ENCODE measurements at regions not wholly inside any gene's neighbourhood (a gene's known extent, or its start where the extent isn't known, plus 50 kb on each side); places are given as distances from the start of the nearest gene placed in this dataset.

DNA sequence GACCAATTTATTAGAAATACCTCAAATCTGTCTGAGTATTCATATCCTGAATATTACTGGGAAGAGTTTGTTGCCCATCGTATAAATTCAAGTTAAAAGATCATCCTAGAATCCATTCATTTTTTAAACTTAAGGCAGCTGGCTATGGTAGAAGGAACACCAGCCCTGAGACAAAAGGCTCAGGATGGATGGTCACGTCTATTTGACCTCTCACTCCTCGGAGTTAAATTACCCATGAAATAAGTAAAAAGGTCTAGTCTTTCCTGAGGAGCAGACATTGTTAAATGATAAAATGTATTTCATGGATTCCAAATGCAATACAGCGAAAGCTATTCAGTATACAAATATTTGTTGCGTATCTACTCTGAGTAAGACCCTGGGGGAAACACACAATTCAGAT, 826.0 kb upstream of the LRATD1 start:
- Histone ChIP-seq H3K9me3 (no peaks in the 10 kb centered on the region), H3K4me1 (no peaks in the 10 kb centered on the region), H3K27me3 (no peaks in the 10 kb centered on the region), H3K36me3 (no peaks in the 10 kb centered on the region), H3K27ac (no peak overlapping the region), H3K4me3 (no peak overlapping the region)
- TF ChIP-seq POLR2A (IDR thresholded peaks at IDR 0.05): no peak
- TF ChIP-seq, protein P1, sequence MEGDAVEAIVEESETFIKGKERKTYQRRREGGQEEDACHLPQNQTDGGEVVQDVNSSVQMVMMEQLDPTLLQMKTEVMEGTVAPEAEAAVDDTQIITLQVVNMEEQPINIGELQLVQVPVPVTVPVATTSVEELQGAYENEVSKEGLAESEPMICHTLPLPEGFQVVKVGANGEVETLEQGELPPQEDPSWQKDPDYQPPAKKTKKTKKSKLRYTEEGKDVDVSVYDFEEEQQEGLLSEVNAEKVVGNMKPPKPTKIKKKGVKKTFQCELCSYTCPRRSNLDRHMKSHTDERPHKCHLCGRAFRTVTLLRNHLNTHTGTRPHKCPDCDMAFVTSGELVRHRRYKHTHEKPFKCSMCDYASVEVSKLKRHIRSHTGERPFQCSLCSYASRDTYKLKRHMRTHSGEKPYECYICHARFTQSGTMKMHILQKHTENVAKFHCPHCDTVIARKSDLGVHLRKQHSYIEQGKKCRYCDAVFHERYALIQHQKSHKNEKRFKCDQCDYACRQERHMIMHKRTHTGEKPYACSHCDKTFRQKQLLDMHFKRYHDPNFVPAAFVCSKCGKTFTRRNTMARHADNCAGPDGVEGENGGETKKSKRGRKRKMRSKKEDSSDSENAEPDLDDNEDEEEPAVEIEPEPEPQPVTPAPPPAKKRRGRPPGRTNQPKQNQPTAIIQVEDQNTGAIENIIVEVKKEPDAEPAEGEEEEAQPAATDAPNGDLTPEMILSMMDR (IDR thresholded peaks at IDR 0.05): no peak
- DNase-seq: no peak

DNA sequence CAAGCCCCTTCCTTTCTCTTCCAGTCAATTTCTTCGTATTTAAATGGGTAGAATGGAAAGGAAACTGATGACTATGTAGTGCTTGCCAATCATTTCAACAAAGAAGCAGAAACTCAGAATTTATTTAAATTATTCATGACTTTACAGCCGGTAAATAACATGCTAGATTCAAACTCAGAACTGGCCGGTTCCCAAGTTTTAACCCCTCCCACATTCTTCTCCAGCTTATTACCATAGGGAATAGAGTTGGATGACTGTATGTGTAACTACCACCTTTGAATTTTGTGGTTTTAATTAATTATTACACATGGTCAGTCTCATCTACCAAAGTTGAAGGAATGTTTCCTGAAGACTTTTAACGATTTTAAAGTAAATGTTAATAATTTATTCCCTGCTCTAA, 819.3 kb upstream of the LRATD1 start:
- no peaks in the 10 kb centered on the region for H3K36me3 ChIP-seq
- H3K4me1 ChIP-seq: no peaks in the 10 kb centered on the region
- no peak overlapping the region for H3K27ac ChIP-seq
- TF ChIP-seq, protein P1 (IDR thresholded peaks at IDR 0.05): no peak
- TF ChIP-seq POLR2A (IDR thresholded peaks at IDR 0.05): no peak
- no peak for DNase-seq
- no peaks in the 10 kb centered on the region for H3K27me3 ChIP-seq
- H3K4me3 ChIP-seq: no peak overlapping the region
- no peaks in the 10 kb centered on the region for H3K9me3 ChIP-seq

DNA sequence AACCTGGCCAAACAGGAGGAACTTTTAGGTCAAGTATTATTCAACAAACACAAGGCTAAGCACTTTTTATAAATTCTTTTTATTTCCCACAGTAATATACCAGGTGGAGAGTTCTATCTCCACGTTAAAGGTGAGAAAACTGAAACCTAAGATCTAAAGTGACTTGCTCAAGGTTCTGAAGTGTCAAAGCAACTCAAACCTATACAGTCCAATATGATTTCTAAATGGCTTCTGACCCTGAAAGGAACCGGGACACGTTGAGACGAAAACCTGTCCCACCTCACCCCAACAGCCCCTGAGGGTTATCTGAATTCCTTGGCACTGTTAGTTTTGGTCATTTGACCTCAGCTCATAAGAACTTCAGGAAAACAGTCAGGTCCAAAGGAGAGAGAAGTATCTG, 814.5 kb upstream of the LRATD1 start:
- H3K27ac ChIP-seq: no peak overlapping the region
- no peaks in the 10 kb centered on the region for H3K36me3 ChIP-seq
- H3K9me3 ChIP-seq: no peaks in the 10 kb centered on the region
- H3K27me3 ChIP-seq: no peaks in the 10 kb centered on the region
- no peak for DNase-seq
- no peak for TF ChIP-seq POLR2A (IDR thresholded peaks at IDR 0.05)
- TF ChIP-seq, protein P1 (IDR thresholded peaks at IDR 0.05): no peak
- H3K4me1 ChIP-seq: no peaks in the 10 kb centered on the region
- no peak overlapping the region for H3K4me3 ChIP-seq

DNA sequence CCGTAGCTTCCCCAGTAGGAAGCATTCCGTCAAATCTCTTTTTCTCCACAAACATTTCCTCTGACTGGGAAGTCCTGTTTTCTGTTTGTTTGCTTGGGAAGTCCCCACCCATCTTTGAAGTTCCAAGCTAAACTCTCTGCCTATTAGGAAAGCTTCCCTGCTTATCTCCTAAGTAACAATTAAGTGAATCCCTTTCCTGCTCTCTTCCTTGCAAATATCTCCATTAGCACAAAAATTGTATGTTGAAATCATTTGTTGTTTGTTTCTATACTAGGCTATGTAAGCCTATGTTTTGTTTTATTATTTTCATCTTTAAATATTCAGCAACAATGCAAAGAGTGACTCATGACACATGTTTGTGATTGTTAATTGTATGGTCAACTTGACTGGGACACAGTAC, 812.6 kb upstream of the LRATD1 start:
- Histone ChIP-seq H3K4me1 (no peaks in the 10 kb centered on the region), H3K4me3 (no peak overlapping the region), H3K27ac (no peak overlapping the region), H3K27me3 (no peaks in the 10 kb centered on the region), H3K9me3 (no peaks in the 10 kb centered on the region), H3K36me3 (no peaks in the 10 kb centered on the region)
- no peak for DNase-seq
- TF ChIP-seq, protein P1 (IDR thresholded peaks at IDR 0.05): no peak
- TF ChIP-seq POLR2A (IDR thresholded peaks at IDR 0.05): no peak

DNA sequence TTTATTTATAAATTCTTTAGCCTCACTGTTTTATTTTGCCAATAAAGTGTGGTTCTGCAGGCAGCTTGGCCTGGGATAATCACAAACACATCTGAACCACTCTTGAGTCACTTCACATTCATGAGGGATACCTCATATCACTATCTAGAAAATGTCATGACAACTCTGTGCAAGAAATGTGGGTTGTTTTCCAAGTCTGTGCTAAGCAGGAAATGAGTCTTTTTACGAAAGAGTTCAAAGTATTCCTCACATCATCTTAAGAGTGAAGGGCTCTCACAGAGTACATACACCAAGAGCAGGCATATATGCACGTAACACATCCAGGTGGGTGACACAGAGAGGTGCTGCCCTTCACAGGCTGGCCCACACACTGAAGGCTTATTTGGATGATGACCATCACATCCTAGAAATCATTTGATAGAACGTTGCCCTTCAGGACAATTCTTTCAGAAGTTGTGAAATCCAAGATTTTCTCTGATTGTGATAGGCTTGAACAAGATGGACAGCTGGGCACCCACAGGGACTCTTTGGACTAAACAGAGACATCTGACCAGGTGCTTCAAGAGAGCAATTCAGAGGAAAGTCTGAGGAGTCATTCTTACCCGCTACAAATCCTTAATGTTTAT, 811.1 kb upstream of the LRATD1 start:
- Histone ChIP-seq H3K27me3 (no peaks in the 10 kb centered on the region), H3K4me3 (no peak overlapping the region), H3K27ac (no peak overlapping the region), H3K9me3 (no peaks in the 10 kb centered on the region), H3K36me3 (no peaks in the 10 kb centered on the region), H3K4me1 (no peaks in the 10 kb centered on the region)
- TF ChIP-seq, protein P1 (IDR thresholded peaks at IDR 0.05): no peak
- no peak for TF ChIP-seq POLR2A (IDR thresholded peaks at IDR 0.05)
- DNase-seq: no peak

DNA sequence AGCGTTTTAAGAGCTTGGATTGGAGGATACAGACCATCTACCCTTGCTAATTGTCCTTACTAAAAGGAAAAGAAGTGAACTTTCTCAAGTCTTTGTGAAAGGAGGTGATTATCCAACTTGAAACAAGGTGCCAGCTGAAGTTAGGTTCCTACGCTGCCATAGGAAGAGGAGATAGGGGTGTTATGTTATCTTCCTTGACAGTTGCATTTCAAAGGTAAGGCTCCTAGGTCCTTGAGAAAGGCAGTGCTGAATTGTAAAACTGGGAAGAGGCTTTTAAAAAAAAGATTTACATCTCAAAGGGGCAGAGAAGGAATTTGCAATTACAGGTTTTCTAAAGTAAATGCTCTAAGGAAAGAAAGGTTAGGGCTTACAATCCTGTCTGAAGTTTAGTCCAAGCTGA, 810.2 kb upstream of the LRATD1 start:
- Histone ChIP-seq H3K36me3 (no peaks in the 10 kb centered on the region), H3K27ac (no peak overlapping the region), H3K9me3 (no peaks in the 10 kb centered on the region), H3K4me3 (no peak overlapping the region), H3K4me1 (no peaks in the 10 kb centered on the region), H3K27me3 (no peaks in the 10 kb centered on the region)
- no peak for TF ChIP-seq POLR2A (IDR thresholded peaks at IDR 0.05)
- TF ChIP-seq, protein P1 (IDR thresholded peaks at IDR 0.05): no peak
- no peak for DNase-seq

All from Peyer's patch (tissue), 4 donors.